Activated CD8-positive, alpha-beta T cell treated with anti-CD3 and anti-CD28 coated beads for 36 hours (primary cell): ENCODE measurements at regions not wholly inside any gene's neighbourhood (a gene's known extent, or its start where the extent isn't known, plus 50 kb on each side); places are given as distances from the start of the nearest gene placed in this dataset.

Source experiments
- ATAC-seq: fragments of 200-7000 bp; cut with Tn5 transposase; one replicate; pipeline ENCODE4 v1.10.0; 2021; ENCODE audit warnings: mild to moderate bottlenecking, moderate library complexity
- CTCF ChIA-PET: fragments of 350-600 bp; sonication (Branson Sonifier 250); formaldehyde crosslinking; loops from one replicate; lab custom pipeline; 2021; ENCODE audit warnings: antibody characterized with exemption; lab: Charles Lee
- POLR2A ChIA-PET: fragments of 350-600 bp; sonication (Branson Sonifier 250); formaldehyde crosslinking; loops from one replicate; lab custom pipeline; 2021; ENCODE audit warnings: antibody characterized with exemption; lab: Charles Lee
- DNase-seq: peaks from one replicate; pipeline ENCODE4 v3.0.0-alpha.2; 2020
- H3K27ac Mint-ChIP-seq: one replicate; pipeline ENCODE4 v1.8.0; 2021; ENCODE audit warnings: mild to moderate bottlenecking, mixed read lengths
- H3K27me3 Mint-ChIP-seq: one replicate; pipeline ENCODE4 v1.8.0; 2021; ENCODE audit warnings: mixed read lengths
- H3K36me3 Mint-ChIP-seq: one replicate; pipeline ENCODE4 v1.8.0; 2021; ENCODE audit warnings: low read depth, mixed read lengths
- H3K4me1 Mint-ChIP-seq: one replicate; pipeline ENCODE4 v1.8.0; 2021; ENCODE audit warnings: low read depth, mixed read lengths
- H3K4me3 Mint-ChIP-seq: one replicate; pipeline ENCODE4 v1.8.0; 2021; ENCODE audit warnings: mild to moderate bottlenecking, moderate library complexity, mixed read lengths
- H3K9me3 Mint-ChIP-seq: one replicate; pipeline ENCODE4 v1.8.0; 2021; ENCODE audit warnings: mixed read lengths
- CTCF ChIP-seq: fragments of 200-600 bp; IDR thresholded peaks from one replicate; pipeline ENCODE4 v1.8.0; 2022; ENCODE audit warnings: antibody characterized with exemption, mild to moderate bottlenecking
- intact Hi-C: fragments of 100-400 bp; cut with micrococcal nuclease; formaldehyde crosslinking; loops from one replicate; pipeline ENCODE4 v1.10.0; 2022

GRCh38 chr4:171629737-171630136 is 183.5 kb upstream of the GALNTL6 start:
- ATAC-seq = no peak

GRCh38 chr4:171629182-171629581 is 184.0 kb upstream of the GALNTL6 start:
- Mint-ChIP-seq H3K4me1 (no peaks in the 10 kb centered on the region), H3K27me3 (no peaks in the 10 kb centered on the region), H3K27ac (no peak overlapping the region), H3K4me3 (no peak overlapping the region), H3K9me3 (no peaks in the 10 kb centered on the region), H3K36me3 (no peaks in the 10 kb centered on the region)
- no peak for ATAC-seq
- ChIA-PET POLR2A (no interaction called here), CTCF (interaction anchor here (0.6 kb wide), 1 partner anchor 193 kb away, joined by 3 read pairs; no protein-coding TSS in a partner anchor)
- intact Hi-C loops = no loop called here
- DNase-seq = no peak
- TF ChIP-seq CTCF = no peak

More at GRCh38 chr4:171629737-171630136, 183.5 kb upstream of the GALNTL6 start:
- ChIA-PET CTCF (interaction anchor here (0.6 kb wide), 1 partner anchor 193 kb away, joined by 3 read pairs; no protein-coding TSS in a partner anchor), POLR2A (no interaction called here)
- Mint-ChIP-seq H3K4me3 (no peak overlapping the region), H3K27ac (no peak overlapping the region), H3K4me1 (no peaks in the 10 kb centered on the region), H3K27me3 (no peaks in the 10 kb centered on the region), H3K9me3 (no peaks in the 10 kb centered on the region), H3K36me3 (no peaks in the 10 kb centered on the region)
- DNase-seq = no peak
- intact Hi-C loops = no loop called here
- TF ChIP-seq CTCF = no peak

- H3K36me3 Mint-ChIP-seq = no peaks in the 10 kb centered on the region
- ATAC-seq (no peak), DNase-seq (no peak)
- CTCF ChIA-PET = no interaction called here
- H3K9me3 Mint-ChIP-seq = no peaks in the 10 kb centered on the region
- intact Hi-C loops = no loop called here
- H3K4me1 Mint-ChIP-seq = no peaks in the 10 kb centered on the region
- H3K4me3 Mint-ChIP-seq = no peak overlapping the region
- no peak for TF ChIP-seq CTCF
- POLR2A ChIA-PET = no interaction called here
- H3K27ac Mint-ChIP-seq = no peak overlapping the region
- no peaks in the 10 kb centered on the region for H3K27me3 Mint-ChIP-seq
Observed at GRCh38 chr4:171626554-171626953, 186.7 kb upstream of the GALNTL6 start.

GRCh38 chr4:171622729-171623128 is 190.5 kb upstream of the GALNTL6 start:
- intact Hi-C loops = no loop called here
- Mint-ChIP-seq H3K4me3 (no peak overlapping the region), H3K27me3 (no peaks in the 10 kb centered on the region), H3K4me1 (no peaks in the 10 kb centered on the region), H3K9me3 (no peaks in the 10 kb centered on the region), H3K36me3 (no peaks in the 10 kb centered on the region), H3K27ac (no peak overlapping the region)
- ChIA-PET CTCF (no interaction called here), POLR2A (no interaction called here)
- TF ChIP-seq CTCF = no peak
- DNase-seq (no peak), ATAC-seq (no peak)

- intact Hi-C loops = no loop called here
- DNase-seq (no peak), ATAC-seq (no peak)
- Mint-ChIP-seq H3K27me3 (no peaks in the 10 kb centered on the region), H3K9me3 (no peaks in the 10 kb centered on the region), H3K36me3 (no peaks in the 10 kb centered on the region), H3K27ac (no peak overlapping the region), H3K4me3 (no peak overlapping the region), H3K4me1 (no peaks in the 10 kb centered on the region)
- TF ChIP-seq CTCF = no peak
- POLR2A ChIA-PET = no interaction called here
- CTCF ChIA-PET = no interaction called here
Observed at GRCh38 chr4:171621646-171622045, 191.6 kb upstream of the GALNTL6 start.
